ENCODE measurements at regions not wholly inside any gene's neighbourhood (a gene's known extent, or its start where the extent isn't known, plus 50 kb on each side); places are given as distances from the start of the nearest gene placed in this dataset.

GRCh38 chr12:105803292-105803691 lies 335.5 kb downstream of the NUAK1 start:
- H3K4me3 ChIP-seq = no peak overlapping the region
- ChIA-PET RAD21 (ENCODE audit: unreplicated experiment) (no interaction called here), SMC1A (ENCODE audit: uncharacterized antibody, unreplicated experiment) (interaction anchor here (0.9 kb wide), 1 partner anchor 243 kb away, joined by 3 read pairs; no protein-coding TSS in a partner anchor), CTCF (interaction anchor here (0.6 kb wide), 1 partner anchor 30 kb away, joined by 3 read pairs; no protein-coding TSS in a partner anchor), POLR2A (no interaction called here)
- no peaks in the 10 kb centered on the region for H4K20me1 ChIP-seq (ENCODE audit: control insufficient read depth, insufficient read depth)
- no peaks in the 10 kb centered on the region for H3K36me3 ChIP-seq (ENCODE audit: control insufficient read depth in 2 of 2, insufficient read depth in 2 of 2, low read length in 1 of 2)
- H2AFZ ChIP-seq (ENCODE audit: control insufficient read depth, low read depth, low read length) = no peak overlapping the region
- BruUV-seq (replicated peaks) = no TSS peak
- H3K9me3 ChIP-seq (replicated peaks; ENCODE audit: control insufficient read depth, insufficient read depth, low read length) = no peaks in the 10 kb centered on the region
- FAIRE-seq = no peak
- H3K4me2 ChIP-seq (ENCODE audit: control insufficient read depth, insufficient read depth) = no peak overlapping the region
- no peak for DNase-seq (ENCODE audit: low read depth, low spot score)
- no peak for ATAC-seq
- WGBS (ENCODE audit: insufficient coverage, insufficient replicate concordance, low lambda C conversion rate, missing lambda C conversion rate) = 0% methylated on average over 4 of the region's 4 CpGs
- TF ChIP-seq, protein P1, sequence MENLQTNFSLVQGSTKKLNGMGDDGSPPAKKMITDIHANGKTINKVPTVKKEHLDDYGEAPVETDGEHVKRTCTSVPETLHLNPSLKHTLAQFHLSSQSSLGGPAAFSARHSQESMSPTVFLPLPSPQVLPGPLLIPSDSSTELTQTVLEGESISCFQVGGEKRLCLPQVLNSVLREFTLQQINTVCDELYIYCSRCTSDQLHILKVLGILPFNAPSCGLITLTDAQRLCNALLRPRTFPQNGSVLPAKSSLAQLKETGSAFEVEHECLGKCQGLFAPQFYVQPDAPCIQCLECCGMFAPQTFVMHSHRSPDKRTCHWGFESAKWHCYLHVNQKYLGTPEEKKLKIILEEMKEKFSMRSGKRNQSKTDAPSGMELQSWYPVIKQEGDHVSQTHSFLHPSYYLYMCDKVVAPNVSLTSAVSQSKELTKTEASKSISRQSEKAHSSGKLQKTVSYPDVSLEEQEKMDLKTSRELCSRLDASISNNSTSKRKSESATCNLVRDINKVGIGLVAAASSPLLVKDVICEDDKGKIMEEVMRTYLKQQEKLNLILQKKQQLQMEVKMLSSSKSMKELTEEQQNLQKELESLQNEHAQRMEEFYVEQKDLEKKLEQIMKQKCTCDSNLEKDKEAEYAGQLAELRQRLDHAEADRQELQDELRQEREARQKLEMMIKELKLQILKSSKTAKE (IDR thresholded peaks at IDR 0.05; ENCODE audit: low read depth, poor library complexity, severe bottlenecking) = no peak
- TF ChIP-seq ASH2L (IDR thresholded peaks at IDR 0.05; ENCODE audit: borderline replicate concordance, low read depth) (no peak), IRF4 (IDR thresholded peaks at IDR 0.05; ENCODE audit: low read depth, low read length) (no peak), RFX5 (IDR thresholded peaks at IDR 0.05; ENCODE audit: low read depth, low read length) (no peak), CHD1 (IDR thresholded peaks at IDR 0.05; ENCODE audit: low read depth, low read length) (no peak), POLR2A (IDR thresholded peaks at IDR 0.05; ENCODE audit: low read depth, low read length) (no peak)
- in situ Hi-C loops (cut with MboI) = no loop called here
- no peaks in the 10 kb centered on the region for H3K79me2 ChIP-seq (ENCODE audit: control insufficient read depth, insufficient read depth, low read length)
- no peak overlapping the region for H3K27ac ChIP-seq (ENCODE audit: control insufficient read depth, insufficient read depth)
- H3K4me1 ChIP-seq (ENCODE audit: control insufficient read depth, insufficient read depth, low read length) = no peaks in the 10 kb centered on the region
- intact Hi-C loops (cut with micrococcal nuclease; ENCODE audit: unreplicated experiment) = no loop called here
- no peaks in the 10 kb centered on the region for H3K27me3 ChIP-seq (replicated peaks in 1 of 2; ENCODE audit: control insufficient read depth in 2 of 2, insufficient read depth in 2 of 2, low read length in 1 of 2)
- no peak overlapping the region for H3K9ac ChIP-seq (ENCODE audit: control insufficient read depth, insufficient read depth, low read length)

DNA sequence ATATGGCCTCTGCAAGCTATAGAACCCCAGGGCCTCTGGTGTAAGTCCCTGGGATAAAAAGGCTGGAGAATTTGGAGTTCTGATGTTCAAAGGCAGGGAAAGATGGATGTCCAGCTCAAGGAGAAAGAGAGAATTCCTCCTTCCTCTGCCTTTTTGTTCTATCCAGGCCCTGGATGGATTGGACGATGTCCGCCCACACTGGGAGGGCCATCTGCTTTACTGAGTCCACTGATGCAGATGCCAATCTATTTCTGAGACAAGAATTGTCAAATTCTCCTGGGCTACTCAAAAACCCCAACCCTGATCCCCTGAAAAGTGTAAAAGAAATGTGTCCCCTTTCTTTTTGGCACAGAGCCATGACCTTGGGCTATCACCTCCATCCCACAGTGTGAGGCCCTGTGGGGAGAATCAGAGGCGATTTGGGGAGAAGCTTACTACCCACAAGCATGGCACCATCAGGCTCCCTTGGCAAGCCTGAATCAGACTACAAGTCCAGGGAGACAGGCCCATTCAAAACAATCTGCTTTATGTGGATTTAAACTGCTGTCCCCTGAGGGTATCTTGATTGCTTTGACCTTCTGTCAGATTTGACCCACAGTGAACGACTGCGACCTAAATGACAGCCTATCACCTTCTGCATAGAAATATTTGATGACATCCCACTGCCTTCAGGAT lies 334.0 kb downstream of the NUAK1 start:
- Histone ChIP-seq H3K4me2 (ENCODE audit: control insufficient read depth, insufficient read depth) (no peak overlapping the region), H2AFZ (ENCODE audit: control insufficient read depth, low read depth, low read length) (no peak overlapping the region), H3K9me3 (replicated peaks; ENCODE audit: control insufficient read depth, insufficient read depth, low read length) (no peaks in the 10 kb centered on the region), H3K9ac (ENCODE audit: control insufficient read depth, insufficient read depth, low read length) (no peak overlapping the region), H3K4me3 (no peak overlapping the region), H3K79me2 (ENCODE audit: control insufficient read depth, insufficient read depth, low read length) (no peaks in the 10 kb centered on the region), H4K20me1 (ENCODE audit: control insufficient read depth, insufficient read depth) (no peaks in the 10 kb centered on the region), H3K27me3 (replicated peaks in 1 of 2; ENCODE audit: control insufficient read depth in 2 of 2, insufficient read depth in 2 of 2, low read length in 1 of 2) (no peaks in the 10 kb centered on the region), H3K27ac (ENCODE audit: control insufficient read depth, insufficient read depth) (no peak overlapping the region), H3K4me1 (ENCODE audit: control insufficient read depth, insufficient read depth, low read length) (no peaks in the 10 kb centered on the region), H3K36me3 (ENCODE audit: control insufficient read depth in 2 of 2, insufficient read depth in 2 of 2, low read length in 1 of 2) (no peaks in the 10 kb centered on the region)
- BruUV-seq (replicated peaks) = no TSS peak
- ATAC-seq (no peak), FAIRE-seq (no peak), DNase-seq (ENCODE audit: low read depth, low spot score) (no peak)
- WGBS (ENCODE audit: insufficient coverage, insufficient replicate concordance, low lambda C conversion rate, missing lambda C conversion rate) = 47% methylated on average over 5 of the region's 5 CpGs
- RAD21 ChIA-PET (ENCODE audit: unreplicated experiment) = no interaction called here
- POLR2A ChIA-PET = no interaction called here
- CTCF ChIA-PET = no interaction called here
- TF ChIP-seq LARP7 (IDR thresholded peaks at IDR 0.05) (no peak), E2F4 (IDR thresholded peaks at IDR 0.05; ENCODE audit: low read depth, low read length) (no peak), YY1 (IDR thresholded peaks at IDR 0.05; ENCODE audit: low read depth, low read length) (no peak), SUPT20H (IDR thresholded peaks at IDR 0.05; ENCODE audit: borderline replicate concordance, control insufficient read depth, low read depth, low read length) (no peak), STAT3 (IDR thresholded peaks at IDR 0.05; ENCODE audit: low read depth, low read length) (no peak), IKZF1 (conservative IDR thresholded peaks at IDR 0.05) (no peak), NR2C2 (IDR thresholded peaks at IDR 0.05; ENCODE audit: borderline replicate concordance, control insufficient read depth, insufficient read length, low read depth) (no peak)
- SMC1A ChIA-PET (ENCODE audit: uncharacterized antibody, unreplicated experiment) = no interaction called here
- intact Hi-C loops (cut with micrococcal nuclease; ENCODE audit: unreplicated experiment) = no loop called here
- in situ Hi-C loops (cut with MboI) = no loop called here
